ENCODE measurements at regions not wholly inside any gene's neighbourhood (a gene's known extent, or its start where the extent isn't known, plus 50 kb on each side); places are given as distances from the start of the nearest gene placed in this dataset.

DNA sequence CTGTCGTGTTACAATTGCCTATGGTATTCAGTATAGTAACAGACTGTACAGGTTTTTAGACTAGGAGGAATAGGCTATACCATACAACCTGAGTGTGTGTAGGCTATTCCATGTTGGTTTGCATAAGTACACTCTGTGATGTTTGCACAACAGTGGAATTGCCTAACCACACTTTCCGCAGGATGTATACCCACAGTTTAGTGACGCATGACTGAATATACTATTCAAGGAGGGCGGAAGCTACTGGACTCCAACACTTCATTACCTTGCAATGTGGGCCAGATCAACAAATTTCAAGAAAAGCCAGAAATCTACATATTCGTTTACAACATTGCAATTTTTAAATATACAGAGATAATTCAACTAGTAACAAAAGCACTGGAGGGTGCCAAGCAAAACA is 317.2 kb downstream of the PDGFC start:
- no peak for DNase-seq

DNA sequence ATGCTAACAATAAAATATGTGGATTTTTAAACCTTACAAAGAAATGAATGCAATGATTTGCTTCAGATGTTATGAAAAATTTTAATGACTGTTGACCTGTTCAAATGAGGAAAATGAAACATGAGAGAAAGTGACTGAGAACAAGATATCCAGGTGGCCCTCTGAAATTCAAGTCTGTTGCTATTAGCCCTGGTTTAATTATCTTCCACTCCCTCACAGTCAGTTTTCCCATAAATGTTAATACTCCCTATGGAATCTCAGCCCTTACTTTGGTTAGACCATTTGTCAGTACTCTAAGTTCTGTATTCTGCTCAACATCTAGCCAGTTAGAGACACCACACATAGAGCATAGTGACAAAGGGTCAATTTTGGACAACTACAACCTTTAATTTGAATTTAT is 327.8 kb downstream of the PDGFC start:
- DNase-seq: no peak

DNA sequence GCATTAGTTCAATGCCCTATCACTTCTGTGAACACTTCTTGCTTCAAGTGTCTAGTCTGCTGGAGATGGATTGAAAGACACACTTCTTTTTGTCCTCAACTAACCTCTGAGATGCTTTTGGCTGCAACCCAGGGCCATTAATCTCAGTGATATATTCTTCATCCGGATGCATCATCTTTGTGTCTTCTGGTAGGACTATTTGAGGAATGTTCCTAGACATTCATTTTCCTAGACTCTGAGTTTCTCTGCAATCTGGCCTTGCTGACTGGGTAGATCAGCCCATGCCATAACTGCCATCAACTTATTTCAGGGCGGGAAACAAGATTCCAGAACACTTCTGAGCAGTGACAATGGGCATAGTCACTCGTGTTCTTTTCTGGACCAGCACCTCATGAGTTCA is 329.4 kb downstream of the PDGFC start:
- peak in 1 of 3 donors; percentile 54 for DNase-seq

DNA sequence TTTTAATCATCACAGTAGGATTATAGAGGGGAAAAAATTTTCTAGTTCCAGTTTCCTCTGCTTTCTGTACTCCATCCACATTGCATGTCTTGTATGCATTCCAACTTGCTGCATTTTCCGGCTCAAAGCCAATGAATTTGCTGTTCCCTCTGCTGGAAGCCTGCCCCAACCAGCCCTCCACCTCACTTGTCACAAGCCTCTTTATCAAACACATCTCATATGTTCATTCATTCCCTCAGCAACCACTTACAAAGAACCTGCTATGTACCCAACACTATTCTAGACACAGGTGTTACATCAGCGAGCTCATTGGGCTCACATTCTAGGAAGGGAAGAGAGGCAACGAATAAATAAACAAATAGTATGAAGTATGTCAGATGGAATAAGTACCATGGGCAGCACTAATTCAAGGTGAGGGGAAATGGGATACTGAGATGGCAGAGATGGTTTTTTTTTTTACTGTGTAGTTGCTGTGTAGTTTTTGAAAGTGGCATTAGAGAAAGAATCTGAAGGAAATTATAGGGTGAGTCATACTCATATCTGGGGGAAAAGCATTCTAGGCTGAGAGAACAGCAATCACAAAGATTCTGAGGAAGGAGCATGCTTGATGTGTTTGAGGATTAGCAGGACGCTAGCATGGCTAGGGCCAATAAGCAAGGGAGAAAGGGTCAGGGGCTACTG is 332.5 kb downstream of the PDGFC start:
- DNase-seq: peak; percentile 36 to 69 (median 66)

DNA sequence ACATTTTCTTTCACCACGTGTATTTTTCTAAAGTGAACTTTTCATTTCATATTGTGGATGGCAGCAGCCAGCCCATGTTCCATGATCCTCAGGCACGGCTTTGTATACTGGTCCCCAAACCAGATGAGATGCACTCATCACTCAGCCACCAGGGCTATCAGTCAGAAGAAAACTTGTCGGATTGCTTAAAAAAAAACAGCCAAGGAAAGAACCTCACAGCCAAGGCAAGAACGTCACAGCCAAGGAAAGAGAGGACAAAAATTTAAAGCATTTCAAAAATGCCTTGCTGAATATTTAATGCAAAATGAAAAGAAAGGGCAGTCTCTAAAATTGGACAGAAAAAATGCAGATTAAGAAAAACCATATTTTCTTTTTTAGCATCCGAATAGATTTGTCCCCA is 333.3 kb downstream of the PDGFC start:
- DNase-seq: peak in 1 of 3 donors; percentile 55

DNA sequence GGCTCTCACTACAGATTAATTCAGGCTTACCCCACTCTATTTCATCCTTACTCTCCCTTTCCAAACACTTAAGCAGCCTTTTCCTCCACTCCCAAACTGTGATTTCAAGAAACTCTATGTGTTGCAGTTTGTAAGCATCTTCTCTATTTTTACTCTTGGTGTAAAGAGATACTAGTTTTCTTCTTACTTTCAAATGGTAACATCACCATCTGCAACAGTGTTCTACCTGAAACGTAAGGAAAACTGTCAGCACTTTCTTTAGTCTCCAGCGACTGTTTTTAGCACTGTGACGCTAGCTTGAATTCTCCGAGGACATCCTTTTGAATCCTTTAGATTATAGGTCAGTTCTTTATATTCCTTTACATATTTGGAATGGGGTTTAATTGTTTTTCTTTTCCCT is 335.2 kb downstream of the PDGFC start:
- no peak for DNase-seq

DNA sequence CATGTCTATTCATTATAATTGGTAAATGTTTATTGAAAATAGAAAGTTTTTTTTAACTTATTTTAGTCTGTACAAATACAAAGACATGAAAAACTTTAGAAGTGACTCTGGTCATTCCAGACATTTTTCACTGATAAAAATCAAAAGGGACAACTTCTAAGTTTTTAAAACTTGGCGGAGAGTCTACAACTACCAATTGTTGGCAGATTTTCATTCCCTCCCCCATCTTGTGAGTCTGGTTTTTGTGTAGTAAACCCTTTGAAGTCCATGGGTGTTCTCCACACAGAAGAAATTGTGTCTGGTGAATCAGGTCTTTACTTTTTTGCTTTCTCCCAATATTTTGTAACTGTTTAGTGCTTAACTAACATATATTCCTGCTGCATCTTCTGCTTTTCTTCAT is 336.5 kb downstream of the PDGFC start:
- no peak for DNase-seq

DNA sequence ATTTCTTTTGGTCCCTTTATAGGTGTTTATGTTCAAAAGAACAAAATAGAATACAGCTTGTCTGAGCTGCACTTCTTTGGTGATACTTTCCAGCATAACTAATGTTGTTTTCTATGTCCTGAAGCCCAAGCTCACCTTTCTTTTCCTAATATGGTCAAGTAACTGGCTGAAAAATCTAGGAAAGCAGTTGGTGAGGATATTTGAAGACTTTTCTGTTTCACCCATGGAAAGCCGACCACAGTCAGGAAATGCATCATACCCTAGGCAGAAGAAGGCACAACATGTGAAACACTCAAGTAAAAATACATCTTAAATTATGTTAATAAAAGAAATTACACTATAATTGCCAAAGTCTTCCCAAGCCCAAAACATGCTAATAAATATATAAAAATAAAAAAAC is 337.0 kb downstream of the PDGFC start:
- DNase-seq: no peak

DNA sequence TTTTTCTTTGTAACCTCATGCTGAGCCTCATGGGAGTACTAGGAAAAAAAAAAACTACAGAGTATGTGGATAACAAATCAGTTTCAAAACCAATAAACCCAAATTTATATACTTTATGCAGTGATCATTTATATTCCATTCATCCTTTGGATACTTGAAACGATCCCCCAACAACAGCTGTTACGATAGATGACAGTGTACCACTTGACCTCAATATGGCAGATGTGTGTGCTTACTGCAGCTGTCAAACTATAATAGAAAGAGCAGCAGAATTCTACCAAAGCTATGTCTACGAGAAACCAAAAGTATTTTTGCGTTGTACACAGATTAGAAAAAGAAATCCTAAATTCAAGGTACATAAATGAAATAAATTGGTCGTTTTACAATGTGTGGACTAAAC is 337.8 kb downstream of the PDGFC start:
- DNase-seq: no peak

DNA sequence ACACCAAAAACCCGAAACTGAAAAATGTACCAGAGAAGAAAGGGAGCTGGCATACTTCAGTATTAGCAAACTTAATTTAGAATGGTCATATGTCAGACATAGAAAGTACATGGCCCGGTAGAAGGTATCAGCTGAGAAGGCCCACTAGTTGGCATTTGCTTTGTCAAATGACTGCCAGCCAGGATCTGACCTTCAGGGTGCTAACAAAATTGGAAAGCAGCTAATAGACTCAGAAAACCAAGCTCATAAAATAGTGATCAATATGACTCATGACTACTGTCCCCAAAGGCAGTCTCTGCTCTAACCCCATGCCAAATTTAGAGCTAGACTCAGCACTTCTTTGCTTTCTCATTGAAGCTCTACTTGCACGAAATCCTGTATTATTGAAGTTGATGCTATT is 342.7 kb downstream of the PDGFC start:
- no peak for DNase-seq

DNA sequence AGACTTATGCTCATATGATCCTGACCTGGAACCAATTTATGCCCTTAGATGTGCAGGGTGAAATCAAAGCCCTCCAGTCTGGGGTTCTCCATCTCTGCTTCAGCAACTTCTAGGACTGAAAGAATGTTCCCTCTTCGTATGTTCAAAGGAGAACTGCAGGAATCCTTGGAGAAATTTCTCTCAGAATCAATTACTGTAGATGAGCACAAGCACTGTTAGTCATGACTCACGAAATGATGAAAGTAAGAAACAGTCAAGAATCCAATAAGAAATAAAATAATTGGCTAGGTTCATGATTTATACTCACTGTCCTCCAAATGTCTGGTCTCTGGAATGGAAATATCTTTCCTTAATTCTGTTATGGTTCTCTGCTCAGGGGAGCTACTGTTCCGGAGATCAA is 348.2 kb downstream of the PDGFC start:
- no peak for DNase-seq

DNA sequence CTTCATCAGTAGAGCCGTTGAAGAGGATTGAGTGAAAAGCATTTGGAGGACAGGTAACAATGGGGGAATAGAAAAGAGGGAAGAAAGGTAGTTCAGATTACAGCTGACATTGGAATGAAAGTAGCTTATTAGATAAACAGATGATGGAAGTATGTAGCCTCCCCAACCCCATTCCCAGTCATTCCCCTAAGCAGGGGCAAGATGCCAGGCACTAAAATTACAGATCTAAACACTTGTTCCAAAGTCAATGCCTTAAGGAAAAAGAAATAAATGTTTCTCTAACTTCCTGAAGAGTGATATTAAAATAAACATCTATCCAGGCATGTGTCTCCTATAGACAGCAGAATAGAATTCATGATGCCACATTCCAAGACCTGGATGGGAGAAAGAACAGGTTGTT is 350.8 kb downstream of the PDGFC start:
- DNase-seq: no peak

DNA sequence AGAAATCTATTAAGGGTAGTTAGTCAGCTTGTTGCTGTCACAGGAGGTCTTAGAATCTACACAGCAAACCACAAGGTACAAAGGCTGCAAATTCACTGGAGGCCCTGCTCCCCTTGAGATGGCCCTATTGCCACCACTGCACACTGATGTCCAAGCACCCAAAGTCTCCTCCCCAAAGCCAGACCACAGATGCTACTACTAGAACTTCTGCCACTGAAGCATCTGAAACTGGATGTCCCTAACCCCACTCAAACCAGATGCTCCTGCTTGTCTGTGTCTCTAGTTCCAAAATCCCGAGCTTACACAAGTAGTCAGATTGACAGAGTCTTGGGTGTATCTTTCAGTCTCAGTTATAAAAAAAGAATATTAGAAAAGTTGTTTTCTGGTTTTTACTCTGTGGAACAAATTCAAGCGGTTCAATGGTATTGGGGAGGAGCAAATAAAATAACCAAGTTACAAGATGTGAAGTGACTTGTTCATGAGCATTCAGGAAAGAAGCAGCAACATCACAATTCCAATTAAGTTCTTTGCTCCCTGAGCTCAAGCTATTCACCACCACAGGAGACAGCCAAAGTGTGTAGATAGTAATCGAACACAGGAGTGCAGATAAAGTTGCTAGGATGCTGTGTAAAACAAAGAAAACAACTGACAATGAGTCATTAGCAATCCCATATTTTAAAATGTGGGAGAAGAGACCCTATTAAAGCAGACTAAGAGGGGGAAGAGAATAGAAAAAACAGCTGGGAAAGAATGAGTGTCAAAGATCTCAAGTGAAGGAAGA is 352.3 kb downstream of the PDGFC start:
- DNase-seq: no peak

DNA sequence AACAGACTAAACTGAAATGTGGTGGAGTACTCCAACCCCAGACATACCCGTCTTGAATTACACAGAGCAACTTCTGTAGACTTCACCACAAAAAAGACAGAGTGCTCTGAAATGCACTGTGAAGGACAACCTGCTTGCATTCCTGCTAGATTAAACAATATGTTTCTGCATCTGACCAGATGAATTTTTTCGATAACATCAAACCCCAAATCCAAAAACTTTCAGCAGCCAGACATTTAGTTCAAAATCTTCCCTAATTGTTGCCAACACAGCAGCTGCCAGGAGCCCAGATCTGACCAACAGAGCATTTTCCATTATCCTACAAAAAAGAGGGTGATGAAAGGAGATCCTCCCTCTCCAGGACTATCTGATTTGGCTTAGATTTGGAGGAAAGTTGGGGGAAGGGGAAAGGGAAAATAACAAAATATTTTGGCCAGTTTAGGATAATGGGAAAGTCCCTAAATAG is 356.5 kb downstream of the PDGFC start:
- peak; percentile 71 to 93 (median 82) for DNase-seq

DNA sequence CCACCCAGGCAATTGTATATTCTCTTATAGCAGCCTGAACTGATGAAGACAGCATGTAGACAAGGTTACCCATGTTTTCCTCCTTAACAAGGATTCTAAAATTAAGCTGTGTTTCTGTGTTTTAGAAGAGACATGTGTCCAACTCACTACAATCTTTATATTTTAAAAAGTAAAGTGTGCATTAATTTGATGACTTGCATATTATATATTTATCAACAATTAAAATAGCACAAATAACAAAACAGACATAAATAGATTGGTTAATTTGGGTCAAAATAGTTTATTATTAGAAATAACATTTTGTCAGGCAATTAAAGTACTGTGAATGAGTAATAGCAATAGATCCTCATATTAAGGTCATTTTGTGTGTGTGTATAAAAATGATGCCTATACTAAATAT is 357.1 kb downstream of the PDGFC start:
- DNase-seq: no peak

DNA sequence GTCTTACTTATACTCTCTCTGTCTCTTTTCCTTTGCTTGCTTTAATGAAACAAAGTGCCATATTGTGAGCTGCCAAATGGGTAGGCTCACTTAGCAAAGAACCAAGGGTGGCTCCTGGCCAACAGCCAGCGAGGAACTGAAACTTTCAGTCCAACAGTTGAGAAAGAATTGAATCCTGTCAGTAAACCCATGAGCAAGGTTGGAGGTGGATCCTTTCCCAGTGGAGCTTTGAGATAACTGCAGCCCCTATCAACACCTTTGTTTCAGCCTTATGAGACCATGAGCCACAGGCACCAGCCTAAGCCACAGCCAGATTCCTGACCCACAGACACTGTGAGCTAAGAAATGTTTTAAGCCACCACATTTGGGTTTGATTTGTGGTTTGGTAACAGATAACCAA is 362.2 kb downstream of the PDGFC start:
- DNase-seq: no peak

DNA sequence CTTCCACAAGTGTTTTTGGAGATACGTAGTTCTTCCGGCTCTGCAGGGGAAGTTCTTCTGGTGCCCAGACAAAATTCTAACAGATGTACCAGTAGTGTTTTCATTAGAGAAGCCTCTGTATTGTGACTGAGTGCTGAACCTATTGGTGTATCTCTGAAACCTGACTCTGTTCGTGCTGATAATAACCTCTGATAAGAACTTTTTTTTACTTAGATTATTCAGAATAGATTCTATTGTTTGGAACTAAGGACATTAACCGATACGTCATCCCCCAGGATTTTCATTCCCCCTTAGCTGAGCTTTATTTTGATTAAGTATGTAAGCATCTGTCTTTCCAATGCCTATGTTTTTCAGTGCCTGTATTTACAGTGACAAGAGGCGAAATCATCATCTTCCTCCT is 362.9 kb downstream of the PDGFC start:
- no peak for DNase-seq

DNA sequence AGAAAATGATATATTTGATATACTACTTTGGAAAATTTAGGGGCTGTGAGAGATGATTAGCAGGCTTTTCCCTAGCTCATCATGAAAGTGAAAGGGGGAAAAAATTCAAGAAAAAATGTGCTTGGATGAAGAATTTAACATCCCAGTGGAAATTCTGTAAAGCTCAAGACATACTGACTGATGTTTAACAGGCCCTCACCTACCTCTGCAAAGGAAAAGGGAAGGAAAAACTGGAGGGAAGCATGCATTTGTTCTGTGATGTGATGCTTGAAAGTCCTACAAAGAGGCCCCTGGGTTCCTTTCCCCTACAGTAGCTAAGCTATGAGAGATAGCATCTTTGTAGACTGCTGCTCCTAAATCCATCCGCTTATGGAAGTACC is 364.1 kb downstream of the PDGFC start:
- no peak for DNase-seq

DNA sequence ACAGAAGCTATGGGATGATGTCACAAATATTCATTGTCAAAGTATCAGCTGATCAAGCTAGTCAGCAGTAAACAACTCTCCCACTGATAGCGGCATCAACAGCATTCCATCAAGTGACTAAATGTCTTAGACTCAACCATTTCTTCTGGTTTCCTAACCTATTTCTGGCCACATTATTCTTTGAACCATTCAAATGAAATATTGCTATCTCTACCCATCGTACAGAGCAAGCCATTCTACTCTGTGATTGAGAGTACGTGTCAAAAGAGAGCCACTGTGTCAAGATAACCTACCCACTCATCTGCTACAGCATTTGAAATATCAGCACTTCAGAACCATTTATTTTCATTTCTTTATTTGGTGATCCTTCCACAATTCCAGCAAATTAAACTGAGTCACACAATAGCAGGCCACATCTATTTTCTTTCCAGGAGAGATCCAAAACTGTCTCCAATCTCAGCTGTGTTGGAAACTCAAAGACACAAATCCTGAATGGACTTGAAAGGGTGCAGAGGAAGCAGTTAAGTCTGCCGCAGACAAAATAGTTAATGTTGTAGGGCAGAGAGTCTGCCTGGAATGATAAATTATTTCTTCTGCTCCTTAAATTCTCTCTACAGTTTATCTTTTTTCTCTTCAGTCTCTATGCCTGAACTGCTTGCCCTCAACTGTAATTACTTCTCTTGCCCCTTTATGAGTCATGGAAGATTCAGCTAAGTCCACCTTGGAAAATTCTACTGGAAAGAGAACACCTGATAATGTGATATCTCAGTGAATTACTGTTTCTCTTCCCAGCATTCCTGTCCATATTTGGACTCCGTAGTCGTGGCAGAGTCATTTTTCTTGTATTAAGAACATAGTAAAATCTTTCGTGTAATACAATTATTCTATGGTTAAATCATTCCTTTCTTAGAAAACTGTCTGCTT is 364.8 kb downstream of the PDGFC start:
- peak in 1 of 3 donors; percentile 33 for DNase-seq

DNA sequence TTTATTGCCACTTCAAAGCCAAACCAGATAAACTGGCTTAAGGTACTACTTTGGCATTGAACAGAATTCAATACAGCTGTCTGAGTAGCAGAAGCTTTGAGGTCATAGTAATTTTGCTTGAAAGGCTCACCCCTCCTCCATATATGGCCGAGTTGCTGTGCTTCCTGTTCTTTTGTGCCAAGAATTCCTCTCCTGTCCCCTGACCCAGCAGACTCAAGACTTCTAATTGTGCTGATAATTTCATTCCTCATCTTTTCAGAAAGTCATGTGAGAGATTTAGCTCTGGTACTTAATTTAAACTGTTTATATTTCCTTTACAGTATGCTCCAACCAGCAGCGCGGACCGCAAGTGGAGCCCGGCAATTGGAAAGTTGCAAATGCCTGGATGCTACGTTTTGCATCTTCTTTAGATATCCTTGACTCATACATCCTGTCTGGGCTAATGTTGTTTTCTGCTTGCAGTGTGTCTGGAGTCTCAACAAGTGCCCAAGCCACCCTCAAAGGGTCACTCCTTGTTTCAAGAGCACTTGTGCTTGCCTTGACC is 373.4 kb downstream of the PDGFC start:
- DNase-seq: peak in 1 of 3 donors; percentile 32

DNA sequence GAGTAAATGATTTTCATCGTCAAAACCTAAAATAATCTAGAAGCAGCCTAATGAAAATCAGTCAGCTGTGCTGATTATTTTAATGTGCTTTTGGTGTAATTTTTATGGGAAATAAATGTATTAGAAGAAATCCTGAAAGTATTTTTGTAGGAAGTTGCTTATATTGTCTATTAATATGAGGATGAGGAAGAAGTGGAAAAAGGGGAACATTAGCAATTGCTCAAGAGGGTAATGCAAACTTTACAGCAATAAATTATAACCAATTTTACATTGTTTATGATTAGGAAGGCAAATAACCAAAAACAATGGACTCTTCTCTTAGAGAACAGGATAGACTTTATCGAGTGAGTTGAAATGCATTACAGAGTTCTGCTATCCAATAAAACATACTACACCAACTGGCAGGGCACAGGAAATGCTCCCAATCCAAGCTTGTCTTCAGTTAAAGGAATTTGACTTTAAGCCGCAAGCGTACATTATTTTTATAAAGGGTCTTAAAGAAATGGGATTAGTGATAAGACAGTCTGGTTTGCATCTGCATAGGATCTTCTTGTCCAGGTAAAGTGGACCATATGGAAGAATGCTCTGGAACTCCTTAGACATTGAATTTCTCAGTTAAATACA is 374.8 kb downstream of the PDGFC start:
- DNase-seq: no peak

DNA sequence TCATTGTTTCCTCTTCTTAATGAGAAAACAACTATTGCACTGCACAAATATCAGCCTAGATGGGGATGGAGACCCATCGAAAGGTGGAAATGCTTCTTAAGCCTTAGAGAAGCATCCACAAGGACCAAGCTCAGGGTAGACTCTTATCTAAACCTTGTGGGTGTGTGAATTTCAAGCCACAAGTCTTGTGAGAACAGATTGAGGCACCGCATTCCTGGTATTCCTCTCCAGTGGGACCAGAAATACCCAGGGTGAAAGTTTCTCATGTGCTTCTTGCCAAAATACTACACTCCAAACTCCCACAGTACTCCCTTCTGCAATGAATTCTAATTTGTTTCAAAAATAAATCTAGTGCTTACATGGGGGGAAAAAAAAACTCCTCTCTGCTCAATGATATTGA is 375.6 kb downstream of the PDGFC start:
- no peak for DNase-seq

Measured in muscle of back (tissue), 3 donors.